K562 (cell line): ENCODE measurements at regions not wholly inside any gene's neighbourhood (a gene's known extent, or its start where the extent isn't known, plus 50 kb on each side); places are given as distances from the start of the nearest gene placed in this dataset.

Source experiments
- ATAC-seq: fragments of 200-7000 bp; cut with Tn5 transposase; 3 replicates; pipeline ENCODE4 v1.9.1; 2020; ENCODE audit warnings: moderate library complexity
- BruUV-seq: library from RNA; stranded (reverse); fragments of 400-500 nt; replicated peaks from 2 replicates; lab custom pipeline; 2021; lab: Mats Ljungman, UMichigan
- CTCF ChIA-PET: fragments of 300-600 bp; formaldehyde crosslinking; extraction: SDS; loops from one replicate; lab custom pipeline; 2021; ENCODE audit warnings: low intra/inter-chr PET ratio; lab: Yijun Ruan, JAX
- POLR2A ChIA-PET: fragments of 300-600, 350-650 bp; sonication (Branson Sonifier 250); formaldehyde crosslinking; extraction: SDS; loops from one replicate; lab custom pipeline; 2021; ENCODE audit warnings: antibody characterized with exemption, inconsistent platforms; lab: Yijun Ruan, JAX
- DNase-seq, 4 experiments: peaks; one replicate each; pipeline versions ENCODE4 v3.0.0 to v3.0.0-alpha.2; 2011 to 2018; ENCODE audit warnings: low spot score in 3 of 4, mixed read lengths in 3 of 4; ENCODE audit errors: extremely low read depth in 1 of 4
- FAIRE-seq: peaks from 2 replicates; lab custom pipeline; 2011; peaks lifted over from hg19 to GRCh38; lab: Jason Lieb, UNC
- H2AFZ ChIP-seq: 2 replicates; pipeline ENCODE4 v1.6.0; 2011; ENCODE audit warnings: low read depth, low read length, control low read depth, inconsistent platforms
- H3K27ac ChIP-seq: fragments of 200-600 bp; 3 replicates; pipeline ENCODE4 v1.8.0; 2011; ENCODE audit warnings: low read depth, mild to moderate bottlenecking, control low read depth, inconsistent platforms, low read length, moderate library complexity, mixed read lengths; ENCODE audit errors: extremely low read depth
- H3K27me3 ChIP-seq, 2 experiments: fragments of 300-600 bp in 1 of 2; 2 replicates in 1 of 2; 3 replicates in 1 of 2; pipeline versions ENCODE4 v1.6.0 to v1.8.0; 2011; ENCODE audit warnings: inconsistent platforms in 2 of 2, low read length in 2 of 2, mild to moderate bottlenecking in 1 of 2, mixed read lengths in 1 of 2, moderate library complexity in 1 of 2; ENCODE audit not compliant: control insufficient read depth in 2 of 2, insufficient read depth in 2 of 2
- H3K36me3 ChIP-seq: fragments of 300-600 bp; 3 replicates; pipeline ENCODE4 v1.8.0; 2011; ENCODE audit warnings: mild to moderate bottlenecking, low read length, inconsistent platforms; ENCODE audit not compliant: control insufficient read depth, insufficient read depth
- H3K4me1 ChIP-seq, 2 experiments: fragments of 200-600 bp in 1 of 2; replicated peaks in 1 of 2; 2 replicates in 1 of 2; 3 replicates in 1 of 2; pipeline versions ENCODE4 v1.5.1 to v1.8.0; 2011; ENCODE audit warnings: inconsistent platforms in 2 of 2, low read length in 2 of 2, mild to moderate bottlenecking in 1 of 2, mixed read lengths in 1 of 2, moderate library complexity in 1 of 2; ENCODE audit not compliant: control insufficient read depth in 2 of 2, insufficient read depth in 2 of 2
- H3K4me2 ChIP-seq: 2 replicates; pipeline ENCODE4 v1.6.1; 2011; ENCODE audit warnings: low read length, control low read depth, inconsistent platforms, mixed read lengths; ENCODE audit not compliant: insufficient read depth
- H3K4me3 ChIP-seq: fragments of 200-600 bp; sonication (generic), shearing (Covaris generic); 2 replicates; pipeline ENCODE4 v1.5.1; 2016; ENCODE audit warnings: control low read depth, inconsistent platforms
- H3K79me2 ChIP-seq: fragments of 200-600 bp; 3 replicates; pipeline ENCODE4 v1.8.0; 2011; ENCODE audit warnings: low read length, inconsistent platforms; ENCODE audit not compliant: control insufficient read depth, insufficient read depth
- H3K9ac ChIP-seq, 2 experiments: 2 replicates each; pipeline versions ENCODE4 v1.6.0 to v1.6.1; 2011; ENCODE audit warnings: low read depth in 2 of 2, low read length in 2 of 2, control low read depth in 1 of 2, inconsistent platforms in 1 of 2, mild to moderate bottlenecking in 1 of 2, mixed read lengths in 1 of 2; ENCODE audit not compliant: insufficient read depth in 1 of 2
- H3K9me1 ChIP-seq: one replicate; pipeline ENCODE4 v1.6.0; 2011; ENCODE audit warnings: inconsistent platforms, mild to moderate bottlenecking, low read length, moderate library complexity; ENCODE audit not compliant: control insufficient read depth, insufficient read depth
- H3K9me3 ChIP-seq: replicated peaks from 2 replicates; pipeline ENCODE4 v1.5.1; 2011; ENCODE audit warnings: low read depth, low read length, inconsistent platforms; ENCODE audit not compliant: control insufficient read depth, insufficient read depth
- H4K20me1 ChIP-seq: replicated peaks from 2 replicates; pipeline ENCODE4 v1.6.1; 2011; ENCODE audit warnings: low read length, inconsistent platforms, mixed read lengths; ENCODE audit not compliant: control insufficient read depth, insufficient read depth
- BACH1 ChIP-seq: fragments of 200-800 bp; sonication (Bioruptor generic); IDR thresholded peaks from 2 replicates; pipeline ENCODE4 v1.6.1; 2016; ENCODE audit warnings: missing genetic modification characterization, missing compliant biosample characterization
- BMI1 ChIP-seq: fragments of 150-350 bp; IDR thresholded peaks from 2 replicates; pipeline ENCODE4 v1.6.1; 2014; ENCODE audit warnings: low read length
- BRCA1 ChIP-seq, 2 experiments: fragments of 450-650 bp in 1 of 2; sonication (generic) in 1 of 2; formaldehyde crosslinking in 1 of 2; IDR thresholded peaks; 2 replicates each; pipeline versions ENCODE4 v1.5.0 to v1.6.1; 2017 to 2020; ENCODE audit warnings: mild to moderate bottlenecking in 1 of 2, missing genetic modification reagents in 1 of 2
- CREB1 ChIP-seq, 2 experiments: sonication (generic) in 1 of 2; formaldehyde crosslinking in 1 of 2; IDR thresholded peaks; 2 replicates each; pipeline versions ENCODE4 v1.6.1 to v1.8.0; 2012 to 2022; ENCODE audit warnings: inconsistent platforms in 1 of 2, mild to moderate bottlenecking in 1 of 2, missing genetic modification reagents in 1 of 2, moderate library complexity in 1 of 2
- DPF2 ChIP-seq: fragments of 450-650 bp; IDR thresholded peaks from 2 replicates; pipeline ENCODE4 v1.6.1; 2016
- ELF4 ChIP-seq: fragments of 450-650 bp; formaldehyde crosslinking; IDR thresholded peaks from 2 replicates; pipeline ENCODE4 v1.4.0; 2022; ENCODE audit warnings: missing genetic modification characterization
- FIP1L1 ChIP-seq: fragments of 200-400 bp; formaldehyde crosslinking; IDR thresholded peaks from 2 replicates; pipeline ENCODE4 v1.6.1; 2018; ENCODE audit warnings: mild to moderate bottlenecking, low read depth, low read length; ENCODE audit not compliant: poor library complexity, severe bottlenecking
- GTF3C2 ChIP-seq: IDR thresholded peaks from 3 replicates; pipeline ENCODE4 v1.6.1; 2011; ENCODE audit warnings: borderline replicate concordance, mild to moderate bottlenecking, moderate library complexity; ENCODE audit not compliant: insufficient read length; ENCODE audit errors: extremely low read depth
- KHSRP ChIP-seq: fragments of 450-650 bp; IDR thresholded peaks from 2 replicates; pipeline ENCODE4 v1.6.1; 2017
- L3MBTL2 ChIP-seq: fragments of 450-650 bp; IDR thresholded peaks from 2 replicates; pipeline ENCODE4 v1.6.1; 2016; ENCODE audit warnings: mild to moderate bottlenecking, moderate library complexity
- MAFG ChIP-seq: fragments of 450-650 bp; conservative IDR thresholded peaks from 2 replicates; pipeline ENCODE4 v1.6.1; 2016; ENCODE audit warnings: missing genetic modification characterization, missing compliant biosample characterization
- MCM3 ChIP-seq: fragments of 450-650 bp; IDR thresholded peaks from 2 replicates; pipeline ENCODE4 v1.6.1; 2016
- NR4A1 ChIP-seq, 2 experiments: fragments of 250-450 bp in 1 of 2; fragments of 450-650 bp in 1 of 2; sonication (Bioruptor Pico) in 1 of 2; IDR thresholded peaks; 2 replicates each; pipeline versions ENCODE4 v1.4.0 to v1.6.1; 2016 to 2020; ENCODE audit warnings: mild to moderate bottlenecking in 2 of 2, missing compliant biosample characterization in 1 of 2, missing genetic modification characterization in 1 of 2, moderate library complexity in 1 of 2
- PPARD ChIP-seq: fragments of 250-450 bp; sonication (Bioruptor Pico); IDR thresholded peaks from 2 replicates; pipeline ENCODE4 v1.8.0; 2022; ENCODE audit warnings: inconsistent platforms, mild to moderate bottlenecking, moderate library complexity
- SIN3B ChIP-seq: fragments of 450-650 bp; IDR thresholded peaks from 2 replicates; pipeline ENCODE4 v1.6.1; 2017; ENCODE audit warnings: low read depth, mild to moderate bottlenecking, moderate library complexity
- SMARCA5 ChIP-seq: fragments of 450-650 bp; IDR thresholded peaks from 2 replicates; pipeline ENCODE4 v1.6.1; 2016
- SRSF7 ChIP-seq: fragments of 200-400 bp; formaldehyde crosslinking; optimal IDR thresholded peaks from 2 replicates; pipeline ENCODE3; 2017; ENCODE audit warnings: mild to moderate bottlenecking, low read depth, low read length
- TARDBP ChIP-seq: fragments of 450-650 bp; IDR thresholded peaks from 2 replicates; pipeline ENCODE4 v1.6.1; 2016
- ZNF146 ChIP-seq: IDR thresholded peaks from one replicate; pipeline ENCODE4 v1.6.1; 2018; ENCODE audit warnings: missing compliant biosample characterization; ENCODE audit not compliant: unreplicated experiment
- ZNF23 ChIP-seq: fragments of 250-450 bp; sonication (Bioruptor Pico); IDR thresholded peaks from 2 replicates; pipeline ENCODE4 v1.4.0; 2020; ENCODE audit warnings: mild to moderate bottlenecking
- ZNF253 ChIP-seq: fragments of 250-450 bp; sonication (Bioruptor Pico); conservative IDR thresholded peaks from 2 replicates; pipeline ENCODE4 v1.6.1; 2021; ENCODE audit warnings: mild to moderate bottlenecking
- ZNF395 ChIP-seq: fragments of 200-800 bp; sonication (Bioruptor generic); IDR thresholded peaks from 2 replicates; pipeline ENCODE4 v1.6.1; 2017; ENCODE audit warnings: missing genetic modification characterization, missing compliant biosample characterization
- WGBS: fragments of 100-300 bp; shearing (Covaris generic); methylation state at CpG from one replicate; pipeline ENCODE4 v1.1.6; 2016; ENCODE audit warnings: low coverage, mixed read lengths; ENCODE audit not compliant: insufficient coverage; ENCODE audit errors: missing lambda C conversion rate; 5-methylcytosine and 5-hydroxymethylcytosine counted together
- in situ Hi-C: fragments of 300-500 bp; cut with MboI; formaldehyde crosslinking; loops from 4 replicates; pipeline ENCODE4 v1.15.0; 2018; ENCODE audit warnings: inconsistent platforms, mixed read lengths
- intact Hi-C: fragments of 100-400 bp; cut with micrococcal nuclease; formaldehyde crosslinking; loops from 2 replicates; pipeline ENCODE4 v1.14.2; 2022

GRCh38 chr13:64527561-64527960 is 2702.6 kb downstream of the PCDH9 start (continued):
- TF ChIP-seq FIP1L1 = no peak
- TF ChIP-seq DPF2 = no peak
- TF ChIP-seq SIN3B = no peak
- no peak for TF ChIP-seq BMI1
- TF ChIP-seq NR4A1 (CRISPR knock-in tag; IDR thresholded peaks at IDR 0.05) = no peak
- no peak for TF ChIP-seq NR4A1 (tag; IDR thresholded peaks at IDR 0.05)
- no peak for TF ChIP-seq GTF3C2
- TF ChIP-seq TARDBP = no peak
- TF ChIP-seq ZNF23 (CRISPR knock-in tag) = no peak
- TF ChIP-seq, all 486 proteins: peak for 0

GRCh38 chr13:64525687-64526086 is 2704.4 kb downstream of the PCDH9 start:
- no peaks in the 10 kb centered on the region for H3K9me1 ChIP-seq
- BruUV-seq = no TSS peak
- DNase-seq = no peak
- no peak overlapping the region for H3K4me3 ChIP-seq
- H3K9me3 ChIP-seq = no peaks in the 10 kb centered on the region
- no peak overlapping the region for H3K4me2 ChIP-seq
- no peak for ATAC-seq
- no peak overlapping the region for H2AFZ ChIP-seq
- H3K36me3 ChIP-seq = no peaks in the 10 kb centered on the region
- no peaks in the 10 kb centered on the region for H3K4me1 ChIP-seq
- FAIRE-seq = no peak
- H3K9ac ChIP-seq = no peak overlapping the region
- in situ Hi-C loops = no loop called here
- H3K27me3 ChIP-seq = no peaks in the 10 kb centered on the region
- ChIA-PET POLR2A (no interaction called here), CTCF (no interaction called here)
- 15% methylated on average over 13 of the region's 15 CpGs for WGBS
- H3K27ac ChIP-seq = no peak overlapping the region
- no peaks in the 10 kb centered on the region for H4K20me1 ChIP-seq
- intact Hi-C loops = no loop called here
- no peaks in the 10 kb centered on the region for H3K79me2 ChIP-seq
- no peak for TF ChIP-seq SMARCA5
- TF ChIP-seq MAFG (tag) = no peak
- no peak for TF ChIP-seq ELF4 (CRISPR knock-in tag)
- TF ChIP-seq ZNF146 (CRISPR knock-in tag) = no peak
- TF ChIP-seq BRCA1 (IDR thresholded peaks at IDR 0.05) = no peak
- no peak for TF ChIP-seq BRCA1 (CRISPR knock-in tag; IDR thresholded peaks at IDR 0.05)
- no peak for TF ChIP-seq SRSF7
- no peak for TF ChIP-seq KHSRP
- TF ChIP-seq L3MBTL2 = no peak
- no peak for TF ChIP-seq ZNF253 (CRISPR knock-in tag)
- no peak for TF ChIP-seq PPARD (CRISPR knock-in tag)
- no peak for TF ChIP-seq BACH1 (tag)
- TF ChIP-seq MCM3 = no peak
- no peak for TF ChIP-seq ZNF395 (CRISPR knock-in tag)
- TF ChIP-seq CREB1 (IDR thresholded peaks at IDR 0.05) = no peak
- no peak for TF ChIP-seq CREB1 (CRISPR knock-in tag; IDR thresholded peaks at IDR 0.05)
